K562 (cell line): ENCODE measurements at regions not wholly inside any gene's neighbourhood (a gene's known extent, or its start where the extent isn't known, plus 50 kb on each side); places are given as distances from the start of the nearest gene placed in this dataset.

Experiments
- ATAC-seq: fragments of 200-7000 bp; cut with Tn5 transposase; 3 replicates; pipeline ENCODE4 v1.9.1; 2020; ENCODE audit warnings: moderate library complexity
- BruUV-seq: library from RNA; stranded (reverse); fragments of 400-500 nt; replicated peaks from 2 replicates; lab custom pipeline; 2021; lab: Mats Ljungman, UMichigan
- CTCF ChIA-PET: fragments of 300-600 bp; formaldehyde crosslinking; extraction: SDS; loops from one replicate; lab custom pipeline; 2021; ENCODE audit warnings: low intra/inter-chr PET ratio; lab: Yijun Ruan, JAX
- POLR2A ChIA-PET: fragments of 300-600, 350-650 bp; sonication (Branson Sonifier 250); formaldehyde crosslinking; extraction: SDS; loops from one replicate; lab custom pipeline; 2021; ENCODE audit warnings: antibody characterized with exemption, inconsistent platforms; lab: Yijun Ruan, JAX
- DNase-seq, 4 experiments: peaks; one replicate each; pipeline versions ENCODE4 v3.0.0 to v3.0.0-alpha.2; 2011 to 2018; ENCODE audit warnings: low spot score in 3 of 4, mixed read lengths in 3 of 4; ENCODE audit errors: extremely low read depth in 1 of 4
- FAIRE-seq: peaks from 2 replicates; lab custom pipeline; 2011; peaks lifted over from hg19 to GRCh38; lab: Jason Lieb, UNC
- H2AFZ ChIP-seq: 2 replicates; pipeline ENCODE4 v1.6.0; 2011; ENCODE audit warnings: low read depth, low read length, control low read depth, inconsistent platforms
- H3K27ac ChIP-seq: fragments of 200-600 bp; 3 replicates; pipeline ENCODE4 v1.8.0; 2011; ENCODE audit warnings: low read depth, mild to moderate bottlenecking, control low read depth, inconsistent platforms, low read length, moderate library complexity, mixed read lengths; ENCODE audit errors: extremely low read depth
- H3K27me3 ChIP-seq, 2 experiments: fragments of 300-600 bp in 1 of 2; 2 replicates in 1 of 2; 3 replicates in 1 of 2; pipeline versions ENCODE4 v1.6.0 to v1.8.0; 2011; ENCODE audit warnings: inconsistent platforms in 2 of 2, low read length in 2 of 2, mild to moderate bottlenecking in 1 of 2, mixed read lengths in 1 of 2, moderate library complexity in 1 of 2; ENCODE audit not compliant: control insufficient read depth in 2 of 2, insufficient read depth in 2 of 2
- H3K36me3 ChIP-seq: fragments of 300-600 bp; 3 replicates; pipeline ENCODE4 v1.8.0; 2011; ENCODE audit warnings: mild to moderate bottlenecking, low read length, inconsistent platforms; ENCODE audit not compliant: control insufficient read depth, insufficient read depth
- H3K4me1 ChIP-seq, 2 experiments: fragments of 200-600 bp in 1 of 2; replicated peaks in 1 of 2; 2 replicates in 1 of 2; 3 replicates in 1 of 2; pipeline versions ENCODE4 v1.5.1 to v1.8.0; 2011; ENCODE audit warnings: inconsistent platforms in 2 of 2, low read length in 2 of 2, mild to moderate bottlenecking in 1 of 2, mixed read lengths in 1 of 2, moderate library complexity in 1 of 2; ENCODE audit not compliant: control insufficient read depth in 2 of 2, insufficient read depth in 2 of 2
- H3K4me2 ChIP-seq: 2 replicates; pipeline ENCODE4 v1.6.1; 2011; ENCODE audit warnings: low read length, control low read depth, inconsistent platforms, mixed read lengths; ENCODE audit not compliant: insufficient read depth
- H3K4me3 ChIP-seq: fragments of 200-600 bp; sonication (generic), shearing (Covaris generic); 2 replicates; pipeline ENCODE4 v1.5.1; 2016; ENCODE audit warnings: control low read depth, inconsistent platforms
- H3K79me2 ChIP-seq: fragments of 200-600 bp; 3 replicates; pipeline ENCODE4 v1.8.0; 2011; ENCODE audit warnings: low read length, inconsistent platforms; ENCODE audit not compliant: control insufficient read depth, insufficient read depth
- H3K9ac ChIP-seq, 2 experiments: 2 replicates each; pipeline versions ENCODE4 v1.6.0 to v1.6.1; 2011; ENCODE audit warnings: low read depth in 2 of 2, low read length in 2 of 2, control low read depth in 1 of 2, inconsistent platforms in 1 of 2, mild to moderate bottlenecking in 1 of 2, mixed read lengths in 1 of 2; ENCODE audit not compliant: insufficient read depth in 1 of 2
- H3K9me1 ChIP-seq: one replicate; pipeline ENCODE4 v1.6.0; 2011; ENCODE audit warnings: inconsistent platforms, mild to moderate bottlenecking, low read length, moderate library complexity; ENCODE audit not compliant: control insufficient read depth, insufficient read depth
- H3K9me3 ChIP-seq: replicated peaks from 2 replicates; pipeline ENCODE4 v1.5.1; 2011; ENCODE audit warnings: low read depth, low read length, inconsistent platforms; ENCODE audit not compliant: control insufficient read depth, insufficient read depth
- H4K20me1 ChIP-seq: replicated peaks from 2 replicates; pipeline ENCODE4 v1.6.1; 2011; ENCODE audit warnings: low read length, inconsistent platforms, mixed read lengths; ENCODE audit not compliant: control insufficient read depth, insufficient read depth
- ATF6 ChIP-seq: sonication (generic); formaldehyde crosslinking; IDR thresholded peaks from 2 replicates; pipeline ENCODE4 v1.4.0; 2020; ENCODE audit warnings: mild to moderate bottlenecking, missing genetic modification reagents
- L3MBTL2 ChIP-seq: fragments of 450-650 bp; IDR thresholded peaks from 2 replicates; pipeline ENCODE4 v1.6.1; 2016; ENCODE audit warnings: mild to moderate bottlenecking, moderate library complexity
- RBM14 ChIP-seq: fragments of 200-400 bp; formaldehyde crosslinking; IDR thresholded peaks from 2 replicates; pipeline ENCODE4 v1.6.1; 2018; ENCODE audit warnings: low read depth, mild to moderate bottlenecking, low read length, moderate library complexity, borderline replicate concordance; ENCODE audit not compliant: insufficient read depth
- WGBS: fragments of 100-300 bp; shearing (Covaris generic); methylation state at CpG from one replicate; pipeline ENCODE4 v1.1.6; 2016; ENCODE audit warnings: low coverage, mixed read lengths; ENCODE audit not compliant: insufficient coverage; ENCODE audit errors: missing lambda C conversion rate; 5-methylcytosine and 5-hydroxymethylcytosine counted together
- in situ Hi-C: fragments of 300-500 bp; cut with MboI; formaldehyde crosslinking; loops from 4 replicates; pipeline ENCODE4 v1.15.0; 2018; ENCODE audit warnings: inconsistent platforms, mixed read lengths
- intact Hi-C: fragments of 100-400 bp; cut with micrococcal nuclease; formaldehyde crosslinking; loops from 2 replicates; pipeline ENCODE4 v1.14.2; 2022
- TF ChIP-seq, protein P1 (sequence below), 2 experiments: fragments of 450-650 bp in 1 of 2; sonication (generic) in 1 of 2; formaldehyde crosslinking in 1 of 2; IDR thresholded peaks; 2 replicates each; pipeline versions ENCODE4 v1.7.1 to v1.9.0; 2016 to 2022; ENCODE audit warnings: inconsistent platforms in 1 of 2, mild to moderate bottlenecking in 1 of 2, missing genetic modification reagents in 1 of 2

DNA sequence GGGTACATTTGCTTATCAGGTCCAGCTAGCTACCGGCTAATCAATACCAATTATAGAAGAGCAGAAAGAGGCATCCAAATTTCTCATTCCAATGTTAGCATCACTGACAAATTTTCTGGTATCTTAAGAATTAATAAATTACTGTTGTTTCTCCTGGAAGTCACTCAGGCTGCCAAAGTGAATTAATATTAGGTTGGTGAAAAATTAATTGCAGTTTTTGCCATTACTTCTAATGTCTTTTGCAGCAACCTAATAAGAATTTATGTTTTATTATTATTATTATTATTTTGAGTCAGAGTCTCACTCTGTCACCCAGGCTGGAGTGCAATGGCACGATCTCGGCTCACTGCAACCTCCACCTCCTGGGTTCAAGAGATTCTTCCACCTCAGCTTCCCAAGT is 979.9 kb downstream of the TYW1 start:
- CTCF ChIA-PET = no interaction called here
- Histone ChIP-seq H3K36me3 (no peaks in the 10 kb centered on the region), H3K9me1 (no peaks in the 10 kb centered on the region), H3K4me2 (no peak overlapping the region), H3K27me3 (no peaks in the 10 kb centered on the region; a peak in 1 of 5 replicates), H2AFZ (no peak overlapping the region), H3K4me1 (no peaks in the 10 kb centered on the region)
- no peak for FAIRE-seq
- POLR2A ChIA-PET = no interaction called here
- intact Hi-C loops = no loop called here
- WGBS = 15% methylated on average over 3 of the region's 3 CpGs
- no TSS peak for BruUV-seq
- no peak for TF ChIP-seq RBM14
- no peak for TF ChIP-seq ATF6
- TF ChIP-seq, protein P1, sequence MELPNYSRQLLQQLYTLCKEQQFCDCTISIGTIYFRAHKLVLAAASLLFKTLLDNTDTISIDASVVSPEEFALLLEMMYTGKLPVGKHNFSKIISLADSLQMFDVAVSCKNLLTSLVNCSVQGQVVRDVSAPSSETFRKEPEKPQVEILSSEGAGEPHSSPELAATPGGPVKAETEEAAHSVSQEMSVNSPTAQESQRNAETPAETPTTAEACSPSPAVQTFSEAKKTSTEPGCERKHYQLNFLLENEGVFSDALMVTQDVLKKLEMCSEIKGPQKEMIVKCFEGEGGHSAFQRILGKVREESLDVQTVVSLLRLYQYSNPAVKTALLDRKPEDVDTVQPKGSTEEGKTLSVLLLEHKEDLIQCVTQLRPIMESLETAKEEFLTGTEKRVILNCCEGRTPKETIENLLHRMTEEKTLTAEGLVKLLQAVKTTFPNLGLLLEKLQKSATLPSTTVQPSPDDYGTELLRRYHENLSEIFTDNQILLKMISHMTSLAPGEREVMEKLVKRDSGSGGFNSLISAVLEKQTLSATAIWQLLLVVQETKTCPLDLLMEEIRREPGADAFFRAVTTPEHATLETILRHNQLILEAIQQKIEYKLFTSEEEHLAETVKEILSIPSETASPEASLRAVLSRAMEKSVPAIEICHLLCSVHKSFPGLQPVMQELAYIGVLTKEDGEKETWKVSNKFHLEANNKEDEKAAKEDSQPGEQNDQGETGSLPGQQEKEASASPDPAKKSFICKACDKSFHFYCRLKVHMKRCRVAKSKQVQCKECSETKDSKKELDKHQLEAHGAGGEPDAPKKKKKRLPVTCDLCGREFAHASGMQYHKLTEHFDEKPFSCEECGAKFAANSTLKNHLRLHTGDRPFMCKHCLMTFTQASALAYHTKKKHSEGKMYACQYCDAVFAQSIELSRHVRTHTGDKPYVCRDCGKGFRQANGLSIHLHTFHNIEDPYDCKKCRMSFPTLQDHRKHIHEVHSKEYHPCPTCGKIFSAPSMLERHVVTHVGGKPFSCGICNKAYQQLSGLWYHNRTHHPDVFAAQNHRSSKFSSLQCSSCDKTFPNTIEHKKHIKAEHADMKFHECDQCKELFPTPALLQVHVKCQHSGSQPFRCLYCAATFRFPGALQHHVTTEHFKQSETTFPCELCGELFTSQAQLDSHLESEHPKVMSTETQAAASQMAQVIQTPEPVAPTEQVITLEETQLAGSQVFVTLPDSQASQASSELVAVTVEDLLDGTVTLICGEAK (IDR thresholded peaks at IDR 0.05) = 0 out of 2 replicates have a peak, but pooled peaks have one; percentile 26
- TF ChIP-seq, protein P1 (CRISPR knock-in tag; IDR thresholded peaks at IDR 0.05) = no peak
- TF ChIP-seq L3MBTL2 = no peak
- TF ChIP-seq, all 486 proteins: peak for 1
- Histone ChIP-seq H3K27ac (no peak overlapping the region), H3K4me3 (no peak overlapping the region), H3K9ac (no peak overlapping the region), H3K79me2 (no peaks in the 10 kb centered on the region), H3K9me3 (no peaks in the 10 kb centered on the region), H4K20me1 (no peaks in the 10 kb centered on the region)
- DNase-seq (no peak), ATAC-seq (no peak)
- in situ Hi-C loops = no loop called here
